ENCODE measurements at regions not wholly inside any gene's neighbourhood (a gene's known extent, or its start where the extent isn't known, plus 50 kb on each side); places are given as distances from the start of the nearest gene placed in this dataset.

DNA sequence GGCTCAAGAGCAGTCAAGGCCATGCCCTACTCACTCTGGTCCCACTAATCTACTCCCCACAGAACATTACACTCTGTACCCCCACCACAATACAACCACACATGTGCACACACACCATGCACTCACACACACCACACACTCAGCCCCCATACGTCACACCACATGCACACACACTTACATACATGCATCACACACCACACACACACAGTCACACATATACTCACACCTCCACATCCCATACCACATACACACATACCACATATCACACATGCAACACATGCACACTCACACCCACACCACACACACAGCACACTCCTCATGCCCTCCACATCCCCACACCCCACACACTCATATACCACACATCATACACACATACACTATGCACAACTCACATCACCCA, 67.6 kb downstream of the RASL11A start:
- no peak for TF ChIP-seq EZH2 (IDR thresholded peaks at IDR 0.05; ENCODE audit: borderline replicate concordance)
- no peak for TF ChIP-seq CTCF (IDR thresholded peaks at IDR 0.05; ENCODE audit: poor library complexity)
- no peak for TF ChIP-seq EZH2phosphoT487 (IDR thresholded peaks at IDR 0.05; ENCODE audit: low read depth, severe bottlenecking, unreplicated experiment)

Measured in hepatocyte (in vitro differentiated cells).